CD4-positive, alpha-beta T cell (primary cell): ENCODE measurements at regions not wholly inside any gene's neighbourhood (a gene's known extent, or its start where the extent isn't known, plus 50 kb on each side); places are given as distances from the start of the nearest gene placed in this dataset.

Source experiments
- ATAC-seq: fragments of 200-7000 bp; cut with Tn5 transposase; one replicate; pipeline ENCODE4 v1.10.0; 2022; ENCODE audit warnings: mild to moderate bottlenecking; ENCODE audit not compliant: poor library complexity
- CTCF ChIA-PET: fragments of 350-600 bp; sonication (Branson Sonifier 250); formaldehyde crosslinking; loops from one replicate; lab custom pipeline; 2021; ENCODE audit warnings: antibody characterized with exemption, inconsistent platforms; lab: Charles Lee
- POLR2A ChIA-PET: fragments of 350-600 bp; sonication (Branson Sonifier 250); formaldehyde crosslinking; loops from one replicate; lab custom pipeline; 2021; ENCODE audit warnings: antibody characterized with exemption, inconsistent platforms; lab: Charles Lee
- DNase-seq, 14 experiments: peaks; one replicate each; pipeline ENCODE4 v3.0.0-alpha.2; 2013 to 2020; ENCODE audit warnings: mixed read lengths in 2 of 14
- H3K27ac ChIP-seq, 2 donors: one replicate each; pipeline versions ENCODE4 v1.5.1 to v1.7.0; 2013; ENCODE audit warnings: low read length in 2 of 2, low read depth in 1 of 2, mild to moderate bottlenecking in 1 of 2
- H3K27me3 ChIP-seq, 2 experiments: 1 replicate in 1 of 2; 2 replicates in 1 of 2; pipeline versions ENCODE4 v1.6.1 to v1.7.0; 2013; ENCODE audit warnings: low read length in 2 of 2, control low read depth in 1 of 2, mild to moderate bottlenecking in 1 of 2, moderate library complexity in 1 of 2; ENCODE audit not compliant: insufficient read depth in 2 of 2, control insufficient read depth in 1 of 2
- H3K36me3 ChIP-seq: one replicate; pipeline ENCODE4 v1.6.1; 2013; ENCODE audit warnings: low read length, control low read depth; ENCODE audit not compliant: insufficient read depth
- H3K4me1 ChIP-seq: one replicate; pipeline ENCODE4 v1.6.1; 2013; ENCODE audit warnings: low read length, control low read depth; ENCODE audit not compliant: insufficient read depth
- H3K4me3 ChIP-seq: one replicate; pipeline ENCODE4 v1.5.1; 2013; ENCODE audit warnings: mild to moderate bottlenecking, low read length, moderate library complexity
- H3K9me3 ChIP-seq, 2 experiments: 1 replicate in 1 of 2; 2 replicates in 1 of 2; pipeline versions ENCODE4 v1.6.1 to v1.7.0; 2013; ENCODE audit warnings: low read length in 2 of 2, mild to moderate bottlenecking in 2 of 2, control low read depth in 1 of 2, moderate library complexity in 1 of 2; ENCODE audit not compliant: control insufficient read depth in 1 of 2, insufficient read depth in 1 of 2
- H3K27ac Mint-ChIP-seq: one replicate; pipeline ENCODE4 v1.8.0; 2020; ENCODE audit warnings: mixed read lengths
- H3K27me3 Mint-ChIP-seq: one replicate; pipeline ENCODE4 v1.8.0; 2021; ENCODE audit warnings: mixed read lengths
- H3K36me3 Mint-ChIP-seq: one replicate; pipeline ENCODE4 v1.8.0; 2021; ENCODE audit warnings: low read depth, mixed read lengths
- H3K4me1 Mint-ChIP-seq: one replicate; pipeline ENCODE4 v1.8.0; 2021; ENCODE audit warnings: low read depth, mixed read lengths
- H3K4me3 Mint-ChIP-seq: one replicate; pipeline ENCODE4 v1.8.0; 2020; ENCODE audit warnings: mild to moderate bottlenecking, mixed read lengths
- H3K9me3 Mint-ChIP-seq: one replicate; pipeline ENCODE4 v1.8.0; 2020; ENCODE audit warnings: mixed read lengths
- CTCF ChIP-seq: fragments of 200-600 bp; IDR thresholded peaks from one replicate; pipeline ENCODE4 v1.8.0; 2022; ENCODE audit warnings: antibody characterized with exemption, mild to moderate bottlenecking
- intact Hi-C, 2 experiments: fragments of 100-400 bp; cut with DNase I in 1 of 2; cut with micrococcal nuclease in 1 of 2; formaldehyde crosslinking; loops; one replicate each; pipeline versions ENCODE4 v1.15.1 to v1.9.0; 2023 to 2025; cut with DNase I, micrococcal nuclease

GRCh38 chr18:42446195-42446594 is 491.2 kb downstream of the PIK3C3 start:
- ATAC-seq, result no peak
- CTCF ChIA-PET, result no interaction called here
- no peaks in the 10 kb centered on the region for H3K27me3 Mint-ChIP-seq

GRCh38 chr18:42447688-42448087 is 492.7 kb downstream of the PIK3C3 start:
- Histone ChIP-seq H3K27me3 (no peaks in the 10 kb centered on the region), H3K4me1 (no peaks in the 10 kb centered on the region), H3K36me3 (no peaks in the 10 kb centered on the region), H3K4me3 (no peak overlapping the region), H3K27ac (no peak overlapping the region), H3K9me3 (peaks cover 4 to 8% of the 10 kb centered on the region in 2 experiments)
- Mint-ChIP-seq H3K36me3 (no peaks in the 10 kb centered on the region), H3K9me3 (peaks cover 21% of the 10 kb centered on the region), H3K27me3 (no peaks in the 10 kb centered on the region), H3K4me1 (no peaks in the 10 kb centered on the region), H3K27ac (no peak overlapping the region), H3K4me3 (no peak overlapping the region)
- no peak for TF ChIP-seq CTCF
- DNase-seq (no peak), ATAC-seq (no peak)
- intact Hi-C loops, result no loop called here
- POLR2A ChIA-PET, result no interaction called here
- CTCF ChIA-PET, result interaction anchor here (0.6 kb wide), 1 partner anchor 12 kb away, joined by 3 read pairs; no protein-coding TSS in a partner anchor

More at GRCh38 chr18:42446195-42446594, 491.2 kb downstream of the PIK3C3 start:
- Mint-ChIP-seq H3K36me3 (no peaks in the 10 kb centered on the region), H3K4me1 (no peaks in the 10 kb centered on the region), H3K9me3 (peaks cover 21% of the 10 kb centered on the region), H3K4me3 (no peak overlapping the region), H3K27ac (no peak overlapping the region)
- Histone ChIP-seq H3K4me1 (no peaks in the 10 kb centered on the region), H3K9me3 (peaks cover 4 to 8% of the 10 kb centered on the region in 2 experiments), H3K4me3 (no peak overlapping the region), H3K27ac (no peak overlapping the region), H3K27me3 (no peaks in the 10 kb centered on the region), H3K36me3 (no peaks in the 10 kb centered on the region)
- POLR2A ChIA-PET, result no interaction called here
- TF ChIP-seq CTCF, result no peak
- no peak for DNase-seq
- intact Hi-C loops, result no loop called here

- Mint-ChIP-seq H3K27me3 (no peaks in the 10 kb centered on the region), H3K27ac (no peak overlapping the region), H3K36me3 (no peaks in the 10 kb centered on the region), H3K4me1 (no peaks in the 10 kb centered on the region), H3K4me3 (no peak overlapping the region), H3K9me3 (no peaks in the 10 kb centered on the region)
- H3K4me3 ChIP-seq, result no peak overlapping the region
- H3K27ac ChIP-seq, result no peak overlapping the region
- TF ChIP-seq CTCF, result no peak
- ChIA-PET POLR2A (no interaction called here), CTCF (no interaction called here)
- ATAC-seq (no peak), DNase-seq (no peak)
- H3K4me1 ChIP-seq, result no peaks in the 10 kb centered on the region
- H3K9me3 ChIP-seq, result no peaks in the 10 kb centered on the region
- no peaks in the 10 kb centered on the region for H3K27me3 ChIP-seq
- intact Hi-C loops, result no loop called here
- H3K36me3 ChIP-seq, result no peaks in the 10 kb centered on the region
Measured at GRCh38 chr18:42458226-42458625, 503.2 kb downstream of the PIK3C3 start.
